GM12864 (cell line): ENCODE measurements at regions not wholly inside any gene's neighbourhood (a gene's known extent, or its start where the extent isn't known, plus 50 kb on each side); places are given as distances from the start of the nearest gene placed in this dataset.
"Not testable (repeated sequence)": the region's sequence is repeated elsewhere in the genome, so short reads cannot be mapped to it uniquely, and the experiment has no call there.

Experiments used
- DNase-seq: peaks from one replicate; pipeline ENCODE4 v3.0.0-alpha.2; 2011; ENCODE audit warnings: low read depth
- H3K4me3 ChIP-seq: 2 replicates; pipeline ENCODE4 v1.5.1; 2011; ENCODE audit warnings: mild to moderate bottlenecking, low read depth, low read length, control low read depth
- CTCF ChIP-seq: IDR thresholded peaks from 2 replicates; pipeline ENCODE4 v1.5.1; 2011; ENCODE audit warnings: low read depth, mild to moderate bottlenecking, moderate library complexity, low read length, control low read depth, inconsistent platforms; ENCODE audit errors: missing control alignments

- TF ChIP-seq CTCF = no peak
- H3K4me3 ChIP-seq = no peak overlapping the region
- DNase-seq = no peak
These were observed 58.1 kb downstream of the MRPL57 start for GRCh38 chr13:21234526-21234925.

GRCh38 chr13:21235174-21235573 is 58.7 kb downstream of the MRPL57 start:
- no peak for TF ChIP-seq CTCF
- H3K4me3 ChIP-seq = no peak overlapping the region
- no peak for DNase-seq

- H3K4me3 ChIP-seq = no peak overlapping the region
- DNase-seq = no peak
- no peak for TF ChIP-seq CTCF
These were observed 60.6 kb downstream of the MRPL57 start for GRCh38 chr13:21237081-21237480.

GRCh38 chr13:21238267-21238666 is 61.8 kb downstream of the MRPL57 start:
- no peak overlapping the region for H3K4me3 ChIP-seq
- TF ChIP-seq CTCF = no peak
- no peak for DNase-seq

- H3K4me3 ChIP-seq = no peak overlapping the region
- TF ChIP-seq CTCF = no peak
- DNase-seq = no peak
These were observed 64.1 kb downstream of the MRPL57 start for GRCh38 chr13:21240586-21240985.

GRCh38 chr13:21242236-21242635 is 65.8 kb downstream of the MRPL57 start:
- TF ChIP-seq CTCF = no peak
- no peak overlapping the region for H3K4me3 ChIP-seq
- no peak for DNase-seq

GRCh38 chr13:21243045-21243897 is 66.8 kb downstream of the MRPL57 start:
- no peak for DNase-seq
- no peak overlapping the region for H3K4me3 ChIP-seq
- TF ChIP-seq CTCF = no peak

- DNase-seq = not testable (repeated sequence)
These were observed 67.4 kb downstream of the MRPL57 start for GRCh38 chr13:21243898-21244184.

More at GRCh38 chr13:21243898-21244184, 67.4 kb downstream of the MRPL57 start:
- not testable (repeated sequence) for H3K4me3 ChIP-seq
